ENCODE measurements at regions not wholly inside any gene's neighbourhood (a gene's known extent, or its start where the extent isn't known, plus 50 kb on each side); places are given as distances from the start of the nearest gene placed in this dataset.

- no peak for TF ChIP-seq EZH2 (IDR thresholded peaks at IDR 0.05; ENCODE audit: borderline replicate concordance, low read depth, low read length, severe bottlenecking)
- no peak for TF ChIP-seq CTCF (IDR thresholded peaks at IDR 0.05; ENCODE audit: borderline replicate concordance, extremely low read depth, low read length, poor library complexity, severe bottlenecking)
These were observed 246.3 kb downstream of the SUCLG1 start for GRCh38 chr2:84212611-84213314.
